CD4-positive, alpha-beta T cell (primary cell): ENCODE measurements at regions not wholly inside any gene's neighbourhood (a gene's known extent, or its start where the extent isn't known, plus 50 kb on each side); places are given as distances from the start of the nearest gene placed in this dataset.

Source experiments
- ATAC-seq: fragments of 200-7000 bp; cut with Tn5 transposase; one replicate; pipeline ENCODE4 v1.10.0; 2022; ENCODE audit warnings: mild to moderate bottlenecking; ENCODE audit not compliant: poor library complexity
- CTCF ChIA-PET: fragments of 350-600 bp; sonication (Branson Sonifier 250); formaldehyde crosslinking; loops from one replicate; lab custom pipeline; 2021; ENCODE audit warnings: antibody characterized with exemption, inconsistent platforms; lab: Charles Lee
- POLR2A ChIA-PET: fragments of 350-600 bp; sonication (Branson Sonifier 250); formaldehyde crosslinking; loops from one replicate; lab custom pipeline; 2021; ENCODE audit warnings: antibody characterized with exemption, inconsistent platforms; lab: Charles Lee
- DNase-seq, 14 experiments: peaks; one replicate each; pipeline ENCODE4 v3.0.0-alpha.2; 2013 to 2020; ENCODE audit warnings: mixed read lengths in 2 of 14
- H3K27ac ChIP-seq, 2 donors: one replicate each; pipeline versions ENCODE4 v1.5.1 to v1.7.0; 2013; ENCODE audit warnings: low read length in 2 of 2, low read depth in 1 of 2, mild to moderate bottlenecking in 1 of 2
- H3K27me3 ChIP-seq, 2 experiments: 1 replicate in 1 of 2; 2 replicates in 1 of 2; pipeline versions ENCODE4 v1.6.1 to v1.7.0; 2013; ENCODE audit warnings: low read length in 2 of 2, control low read depth in 1 of 2, mild to moderate bottlenecking in 1 of 2, moderate library complexity in 1 of 2; ENCODE audit not compliant: insufficient read depth in 2 of 2, control insufficient read depth in 1 of 2
- H3K36me3 ChIP-seq: one replicate; pipeline ENCODE4 v1.6.1; 2013; ENCODE audit warnings: low read length, control low read depth; ENCODE audit not compliant: insufficient read depth
- H3K4me1 ChIP-seq: one replicate; pipeline ENCODE4 v1.6.1; 2013; ENCODE audit warnings: low read length, control low read depth; ENCODE audit not compliant: insufficient read depth
- H3K4me3 ChIP-seq: one replicate; pipeline ENCODE4 v1.5.1; 2013; ENCODE audit warnings: mild to moderate bottlenecking, low read length, moderate library complexity
- H3K9me3 ChIP-seq, 2 experiments: 1 replicate in 1 of 2; 2 replicates in 1 of 2; pipeline versions ENCODE4 v1.6.1 to v1.7.0; 2013; ENCODE audit warnings: low read length in 2 of 2, mild to moderate bottlenecking in 2 of 2, control low read depth in 1 of 2, moderate library complexity in 1 of 2; ENCODE audit not compliant: control insufficient read depth in 1 of 2, insufficient read depth in 1 of 2
- H3K27ac Mint-ChIP-seq: one replicate; pipeline ENCODE4 v1.8.0; 2020; ENCODE audit warnings: mixed read lengths
- H3K27me3 Mint-ChIP-seq: one replicate; pipeline ENCODE4 v1.8.0; 2021; ENCODE audit warnings: mixed read lengths
- H3K36me3 Mint-ChIP-seq: one replicate; pipeline ENCODE4 v1.8.0; 2021; ENCODE audit warnings: low read depth, mixed read lengths
- H3K4me1 Mint-ChIP-seq: one replicate; pipeline ENCODE4 v1.8.0; 2021; ENCODE audit warnings: low read depth, mixed read lengths
- H3K4me3 Mint-ChIP-seq: one replicate; pipeline ENCODE4 v1.8.0; 2020; ENCODE audit warnings: mild to moderate bottlenecking, mixed read lengths
- H3K9me3 Mint-ChIP-seq: one replicate; pipeline ENCODE4 v1.8.0; 2020; ENCODE audit warnings: mixed read lengths
- intact Hi-C, 2 experiments: fragments of 100-400 bp; cut with DNase I in 1 of 2; cut with micrococcal nuclease in 1 of 2; formaldehyde crosslinking; loops; one replicate each; pipeline versions ENCODE4 v1.15.1 to v1.9.0; 2023 to 2025; cut with DNase I, micrococcal nuclease
- TF ChIP-seq, protein P1 (sequence below): fragments of 200-600 bp; IDR thresholded peaks from one replicate; pipeline ENCODE4 v1.8.0; 2022; ENCODE audit warnings: antibody characterized with exemption, mild to moderate bottlenecking

DNA sequence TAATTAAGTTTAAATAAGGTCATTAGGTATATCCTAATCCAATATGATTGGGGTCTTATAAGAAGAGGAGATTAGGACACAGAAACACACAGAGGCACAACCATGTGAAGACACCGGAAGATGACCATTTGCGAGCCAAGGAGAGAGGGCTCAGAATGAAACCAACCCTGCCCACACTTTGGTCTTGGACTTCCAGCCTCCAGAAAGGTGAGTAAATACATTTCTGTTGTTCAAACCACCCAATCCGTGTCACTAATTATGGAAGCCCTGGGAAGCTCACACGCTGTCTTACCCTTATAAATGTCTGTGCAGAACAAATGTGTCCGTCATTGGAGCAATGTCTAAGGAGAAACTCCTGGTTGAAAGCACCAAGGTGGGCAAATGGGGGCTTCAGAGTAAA, 95.0 kb downstream of the IYD start:
- Mint-ChIP-seq H3K36me3 (no peaks in the 10 kb centered on the region), H3K4me1 (no peaks in the 10 kb centered on the region), H3K4me3 (no peak overlapping the region), H3K27me3 (peaks cover 4% of the 10 kb centered on the region), H3K27ac (no peak overlapping the region), H3K9me3 (no peaks in the 10 kb centered on the region)
- ChIA-PET POLR2A (no interaction called here), CTCF (no interaction called here)
- no peaks in the 10 kb centered on the region for H3K36me3 ChIP-seq
- intact Hi-C loops: no loop called here
- DNase-seq: no peak
- H3K4me3 ChIP-seq: no peak overlapping the region
- TF ChIP-seq, protein P1, sequence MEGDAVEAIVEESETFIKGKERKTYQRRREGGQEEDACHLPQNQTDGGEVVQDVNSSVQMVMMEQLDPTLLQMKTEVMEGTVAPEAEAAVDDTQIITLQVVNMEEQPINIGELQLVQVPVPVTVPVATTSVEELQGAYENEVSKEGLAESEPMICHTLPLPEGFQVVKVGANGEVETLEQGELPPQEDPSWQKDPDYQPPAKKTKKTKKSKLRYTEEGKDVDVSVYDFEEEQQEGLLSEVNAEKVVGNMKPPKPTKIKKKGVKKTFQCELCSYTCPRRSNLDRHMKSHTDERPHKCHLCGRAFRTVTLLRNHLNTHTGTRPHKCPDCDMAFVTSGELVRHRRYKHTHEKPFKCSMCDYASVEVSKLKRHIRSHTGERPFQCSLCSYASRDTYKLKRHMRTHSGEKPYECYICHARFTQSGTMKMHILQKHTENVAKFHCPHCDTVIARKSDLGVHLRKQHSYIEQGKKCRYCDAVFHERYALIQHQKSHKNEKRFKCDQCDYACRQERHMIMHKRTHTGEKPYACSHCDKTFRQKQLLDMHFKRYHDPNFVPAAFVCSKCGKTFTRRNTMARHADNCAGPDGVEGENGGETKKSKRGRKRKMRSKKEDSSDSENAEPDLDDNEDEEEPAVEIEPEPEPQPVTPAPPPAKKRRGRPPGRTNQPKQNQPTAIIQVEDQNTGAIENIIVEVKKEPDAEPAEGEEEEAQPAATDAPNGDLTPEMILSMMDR: no peak
- no peaks in the 10 kb centered on the region for H3K4me1 ChIP-seq
- H3K9me3 ChIP-seq: no peaks in the 10 kb centered on the region
- no peak overlapping the region for H3K27ac ChIP-seq
- no peaks in the 10 kb centered on the region for H3K27me3 ChIP-seq
- no peak for ATAC-seq

DNA sequence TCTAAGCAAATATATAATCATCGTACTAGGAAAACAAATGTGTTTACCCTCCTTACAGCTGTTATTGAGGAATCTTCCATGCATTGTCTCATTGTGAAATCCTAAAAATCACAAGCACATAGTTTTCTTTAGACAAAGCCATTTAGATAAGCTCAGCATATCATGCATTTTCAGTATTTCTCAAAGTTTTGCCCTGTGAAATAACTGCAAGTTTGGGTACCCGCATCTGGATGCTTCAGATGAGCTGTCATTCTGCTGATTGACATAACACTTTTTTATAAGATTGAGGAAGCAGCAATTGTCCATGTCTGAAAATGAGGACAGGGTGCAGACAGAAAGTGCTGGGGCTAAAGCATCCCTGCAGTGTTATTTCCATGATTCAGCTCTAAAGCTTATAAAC, 96.2 kb downstream of the IYD start:
- no peaks in the 10 kb centered on the region for H3K36me3 Mint-ChIP-seq
- no peak overlapping the region for H3K27ac Mint-ChIP-seq

DNA sequence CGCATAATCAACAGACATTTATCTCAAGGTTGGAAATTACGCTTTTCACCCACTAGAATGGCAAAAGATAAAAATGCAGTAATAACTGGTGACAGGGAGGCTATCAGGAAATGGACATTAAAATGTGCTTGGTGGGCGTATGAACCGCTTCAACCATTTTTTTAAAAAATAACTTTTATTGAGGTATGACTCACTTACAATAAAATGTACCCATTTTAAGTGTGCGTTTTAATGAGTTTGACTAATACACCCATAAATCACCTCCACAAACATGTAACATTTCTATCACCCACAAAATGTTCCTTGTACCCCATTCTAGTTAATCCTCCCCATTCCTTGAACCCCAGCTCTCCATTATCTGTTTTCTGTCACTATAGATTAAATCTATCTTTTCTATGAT, 96.8 kb downstream of the IYD start:
- no peaks in the 10 kb centered on the region for H3K27me3 ChIP-seq

More for the DNA sequence above, 96.2 kb downstream of the IYD start:
- H3K4me1 ChIP-seq: no peaks in the 10 kb centered on the region
- DNase-seq (no peak), ATAC-seq (no peak)
- Mint-ChIP-seq H3K4me1 (no peaks in the 10 kb centered on the region), H3K4me3 (no peak overlapping the region), H3K9me3 (no peaks in the 10 kb centered on the region), H3K27me3 (peaks cover 2% of the 10 kb centered on the region)
- no peak overlapping the region for H3K4me3 ChIP-seq
- ChIA-PET CTCF (no interaction called here), POLR2A (no interaction called here)
- intact Hi-C loops: no loop called here
- no peaks in the 10 kb centered on the region for H3K27me3 ChIP-seq
- H3K27ac ChIP-seq: no peak overlapping the region
- no peaks in the 10 kb centered on the region for H3K36me3 ChIP-seq
- TF ChIP-seq, protein P1: no peak
- H3K9me3 ChIP-seq: no peaks in the 10 kb centered on the region

More for the DNA sequence above, 96.8 kb downstream of the IYD start:
- Histone ChIP-seq H3K4me1 (no peaks in the 10 kb centered on the region), H3K4me3 (no peak overlapping the region), H3K9me3 (no peaks in the 10 kb centered on the region), H3K27ac (no peak overlapping the region), H3K36me3 (no peaks in the 10 kb centered on the region)
- POLR2A ChIA-PET: no interaction called here
- ATAC-seq (no peak), DNase-seq (no peak)
- Mint-ChIP-seq H3K4me3 (no peak overlapping the region), H3K27me3 (peaks cover 4% of the 10 kb centered on the region), H3K36me3 (no peaks in the 10 kb centered on the region), H3K4me1 (no peaks in the 10 kb centered on the region), H3K9me3 (no peaks in the 10 kb centered on the region), H3K27ac (no peak overlapping the region)
- intact Hi-C loops: no loop called here
- CTCF ChIA-PET: interaction anchor here (1.2 kb wide), 1 partner anchor 20 kb away, joined by 3 read pairs; no protein-coding TSS in a partner anchor
- TF ChIP-seq, protein P1: no peak
